GM18517 (cell line): ENCODE measurements at regions not wholly inside any gene's neighbourhood (a gene's known extent, or its start where the extent isn't known, plus 50 kb on each side); places are given as distances from the start of the nearest gene placed in this dataset.

Experiments
- ATAC-seq: cut with Tn5 transposase; IDR thresholded peaks from one replicate; pipeline ENCODE4 v1.9.1; 2021; ENCODE audit warnings: mild to moderate bottlenecking, moderate library complexity; ENCODE audit not compliant: unreplicated experiment

DNA sequence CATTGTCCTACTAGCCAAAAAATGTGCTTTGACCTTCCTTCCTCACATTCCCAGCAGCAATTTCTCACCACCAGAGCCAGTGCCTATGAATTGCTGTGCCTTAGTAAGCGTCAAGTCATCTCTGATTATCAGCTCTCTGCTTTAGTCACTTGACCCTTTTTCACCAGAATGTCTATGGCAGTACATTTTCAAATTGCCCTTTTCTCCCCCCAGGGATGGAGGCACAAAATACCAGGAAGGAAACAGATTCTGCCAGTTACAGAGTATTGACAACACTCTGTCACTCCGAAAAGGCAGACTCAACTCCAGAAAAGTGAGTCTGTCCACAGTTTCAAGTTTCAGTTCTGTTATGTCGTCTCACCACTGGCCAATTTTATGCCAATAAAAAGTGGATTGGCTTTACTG, 167.4 kb downstream of the TNFSF18 start:
- ATAC-seq, result peak; percentile 48

DNA sequence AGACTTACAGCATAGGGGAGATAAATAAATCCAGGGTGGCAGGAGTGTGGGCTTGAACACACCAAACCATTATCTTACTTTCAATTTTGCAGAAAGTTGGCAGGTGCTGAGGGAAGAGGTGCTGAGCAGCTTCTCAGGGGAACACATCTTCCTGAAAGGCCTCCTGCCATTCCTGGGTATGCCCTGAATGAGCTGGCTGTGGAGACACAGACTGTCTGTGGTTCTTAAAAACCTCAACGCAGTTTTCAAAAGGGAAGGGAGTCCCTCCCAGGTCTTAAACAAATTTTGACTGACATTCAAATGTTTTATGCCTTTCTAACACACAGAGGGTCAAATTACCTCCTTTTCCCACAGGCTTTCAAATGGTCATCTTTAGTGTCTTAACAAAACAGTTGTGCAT, 166.9 kb downstream of the TNFSF18 start:
- no peak for ATAC-seq

DNA sequence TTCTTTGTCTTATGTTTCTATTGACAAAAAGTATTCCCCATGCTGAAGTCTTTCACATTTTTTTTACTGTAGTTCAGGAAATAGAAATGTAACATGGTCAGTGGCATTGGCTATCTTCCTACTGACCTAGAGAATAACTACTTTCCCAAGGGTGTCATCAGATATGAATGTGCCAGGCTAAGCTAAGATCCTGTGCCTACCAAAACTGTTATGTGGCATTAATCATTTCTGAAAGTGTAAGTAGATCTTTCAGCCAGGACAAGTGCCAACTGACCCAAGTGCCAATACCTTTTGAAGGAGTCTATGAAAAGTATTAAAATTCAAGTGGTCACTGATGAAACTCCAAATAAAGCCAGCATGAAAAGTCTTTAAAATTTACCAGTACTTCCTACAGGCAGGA, 165.3 kb downstream of the TNFSF18 start:
- no peak for ATAC-seq

DNA sequence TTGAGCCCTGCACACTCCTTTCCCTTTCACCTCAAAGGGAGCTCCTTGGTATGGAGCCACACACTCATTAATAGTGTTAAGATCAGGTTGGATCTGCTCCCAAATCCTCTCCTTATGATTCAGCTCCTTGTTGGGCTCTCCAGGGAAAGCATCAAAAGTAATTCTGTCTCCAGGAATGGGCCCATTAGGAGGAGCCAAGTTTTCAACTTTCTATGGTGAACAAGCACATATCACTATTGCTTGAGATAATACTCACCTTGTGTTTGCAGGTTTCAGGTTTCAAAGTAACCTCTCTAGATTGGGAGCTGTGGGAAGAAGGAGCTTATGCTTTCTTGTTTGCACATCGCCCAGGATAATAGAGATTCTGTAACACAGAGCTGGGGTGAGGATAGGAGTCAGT, 164.8 kb downstream of the TNFSF18 start:
- ATAC-seq, result no peak

DNA sequence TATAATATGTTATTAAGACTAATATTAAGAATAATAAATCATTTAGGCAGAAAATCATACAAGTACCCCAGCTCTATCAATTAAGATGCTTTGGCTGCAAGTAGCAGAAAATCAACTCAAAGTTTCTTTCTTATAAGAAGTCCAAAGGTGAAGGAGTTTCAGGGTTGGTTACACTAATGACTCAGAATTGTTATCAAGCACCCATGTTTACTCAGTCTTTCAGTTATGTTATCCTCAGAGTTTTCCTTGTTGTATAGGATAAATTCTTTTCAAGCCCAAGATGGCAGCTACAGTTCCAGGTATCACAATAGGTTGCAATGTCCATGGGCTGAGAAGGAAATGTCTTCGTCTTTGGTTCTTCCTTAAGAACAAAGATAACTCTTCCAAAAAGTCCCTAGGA, 163.6 kb downstream of the TNFSF18 start:
- ATAC-seq, result no peak

DNA sequence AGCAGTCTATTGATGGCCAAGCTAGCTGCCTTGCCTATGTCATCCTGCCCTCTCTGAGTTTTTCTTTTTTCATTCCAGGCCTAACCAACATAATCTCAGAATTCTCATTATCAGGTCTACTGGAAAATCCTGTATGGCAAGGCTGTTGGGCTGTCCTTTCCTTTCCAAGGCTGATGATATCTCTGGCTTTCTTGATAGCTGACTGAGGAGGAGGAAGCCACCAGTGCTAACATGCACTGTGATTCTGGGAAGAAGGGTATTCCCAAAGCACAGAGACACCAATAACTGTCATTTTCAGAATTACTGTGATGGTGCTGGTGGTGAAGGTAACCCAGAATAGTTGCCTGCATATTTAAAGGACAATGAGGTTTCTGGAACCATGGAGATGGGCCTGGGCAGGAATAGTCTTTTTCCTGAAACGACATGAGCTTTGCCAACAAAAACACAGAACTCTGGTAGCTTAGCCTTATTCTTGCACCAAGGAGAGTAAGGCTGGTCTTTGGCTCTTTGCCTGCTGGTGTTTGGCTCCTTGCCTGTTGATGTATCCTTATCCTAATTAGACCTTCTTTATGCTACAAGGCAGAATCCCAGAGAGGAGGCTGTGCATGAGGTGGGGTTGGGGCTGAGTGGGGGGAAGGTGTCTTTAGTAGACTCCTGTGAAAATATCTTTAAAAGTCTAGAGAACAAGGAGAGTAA, 157.4 kb downstream of the TNFSF18 start:
- ATAC-seq, result no peak

DNA sequence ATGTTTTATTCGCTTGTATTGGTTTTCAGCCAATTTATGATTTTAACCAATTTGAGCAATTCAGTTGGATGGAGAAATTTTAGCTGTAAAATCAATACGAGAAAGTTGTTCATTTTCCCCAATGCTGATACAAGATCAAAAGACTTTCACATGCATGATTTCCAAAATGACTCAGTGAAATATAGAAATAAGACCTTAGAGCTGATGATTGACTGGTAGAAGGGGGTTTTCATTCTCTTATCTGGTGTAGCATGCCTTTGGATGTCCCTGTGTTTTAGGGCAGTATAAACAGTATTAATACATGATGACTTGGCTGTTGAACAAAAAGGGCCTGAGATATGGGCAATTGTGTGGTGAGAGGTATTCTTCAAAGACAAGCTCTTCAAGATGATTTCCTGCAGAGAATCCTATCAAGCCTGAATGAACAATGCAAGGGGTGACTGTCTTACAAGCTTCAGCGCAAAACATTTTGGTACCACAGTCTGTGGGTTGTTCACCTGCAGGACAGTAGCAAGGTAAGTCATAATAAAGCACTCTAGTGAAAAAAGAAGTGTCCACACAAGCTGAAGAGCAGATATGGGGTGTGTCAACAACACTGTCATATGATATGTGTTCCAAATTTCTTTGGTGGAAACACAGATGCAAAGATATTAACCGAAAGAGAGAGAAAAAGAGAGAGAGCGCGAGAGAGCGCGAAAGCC, 156.2 kb downstream of the TNFSF18 start:
- ATAC-seq, result peak; percentile 30

DNA sequence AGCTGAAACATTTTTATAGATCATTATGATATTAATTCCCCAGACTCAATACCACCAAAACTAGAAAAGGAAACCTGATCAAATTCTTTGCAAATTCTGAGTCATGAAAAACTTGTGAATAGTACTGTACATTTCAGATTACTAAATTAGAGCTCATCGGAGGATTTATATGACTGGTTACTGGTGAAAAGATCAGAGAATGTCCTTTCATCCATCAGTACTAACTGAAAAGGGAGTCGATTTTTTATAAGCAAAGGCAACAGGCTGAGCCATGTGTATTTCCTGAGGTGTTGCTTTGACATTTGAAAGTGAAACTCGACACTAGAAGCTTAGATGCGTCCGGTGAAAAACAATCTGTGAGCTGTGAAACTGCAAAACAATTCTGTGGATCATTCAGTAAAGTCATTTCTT, 155.7 kb downstream of the TNFSF18 start:
- ATAC-seq, result peak; percentile 74

DNA sequence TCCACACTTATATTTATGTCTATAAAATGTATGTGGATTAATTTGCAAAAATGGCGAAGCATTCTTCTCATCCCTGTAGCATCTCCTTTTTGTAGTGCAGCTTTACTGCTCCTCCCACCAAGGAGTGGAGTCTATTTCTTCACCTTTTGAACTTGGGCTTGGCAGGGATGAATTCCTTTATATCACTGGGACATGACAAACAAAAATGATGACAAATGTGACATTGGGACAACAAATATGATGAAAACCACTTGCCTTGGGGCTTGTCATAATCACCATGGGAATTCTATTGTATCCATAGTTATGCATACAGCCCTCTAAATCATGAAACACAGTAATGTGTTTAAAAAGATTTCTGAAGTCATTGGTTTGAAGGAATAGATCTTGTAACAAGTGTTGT, 155.0 kb downstream of the TNFSF18 start:
- no peak for ATAC-seq

DNA sequence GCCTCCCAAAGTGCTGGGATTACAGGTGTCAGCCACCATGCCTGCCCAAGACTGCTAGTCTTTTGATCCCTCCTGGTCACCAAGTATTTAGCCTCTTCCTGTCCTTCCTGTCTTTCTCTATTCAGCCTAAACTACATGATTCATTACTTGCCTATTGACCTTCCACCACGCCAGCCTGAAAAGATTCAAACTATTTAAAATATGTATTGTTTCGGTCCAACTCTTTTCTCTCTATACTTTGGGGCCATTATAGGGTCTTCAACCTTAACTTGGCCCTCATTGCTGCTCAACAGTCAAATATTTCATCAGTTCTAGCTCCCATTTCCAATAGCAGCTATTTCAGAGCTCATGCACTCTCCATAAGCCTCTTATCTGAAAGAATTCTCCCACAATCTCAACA, 153.0 kb downstream of the TNFSF18 start:
- no peak for ATAC-seq

DNA sequence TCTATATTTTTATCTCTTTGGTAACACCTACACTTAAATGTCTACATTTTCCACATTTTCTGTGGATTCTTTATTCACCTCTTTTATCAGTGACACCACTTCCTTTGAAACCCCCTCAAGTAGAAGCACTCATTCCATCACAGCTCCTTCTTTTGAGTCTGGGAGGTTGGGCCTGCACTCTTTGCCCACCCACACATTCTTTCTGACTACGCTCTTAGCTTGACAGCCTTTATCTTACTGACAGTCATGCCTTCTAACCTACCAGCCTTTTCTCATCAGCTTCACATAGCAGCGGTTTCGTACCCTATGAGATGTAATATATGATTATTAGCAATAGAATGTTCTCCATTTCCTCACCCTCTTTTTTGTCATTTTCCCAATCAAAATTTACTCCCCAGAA, 151.9 kb downstream of the TNFSF18 start:
- no peak for ATAC-seq

DNA sequence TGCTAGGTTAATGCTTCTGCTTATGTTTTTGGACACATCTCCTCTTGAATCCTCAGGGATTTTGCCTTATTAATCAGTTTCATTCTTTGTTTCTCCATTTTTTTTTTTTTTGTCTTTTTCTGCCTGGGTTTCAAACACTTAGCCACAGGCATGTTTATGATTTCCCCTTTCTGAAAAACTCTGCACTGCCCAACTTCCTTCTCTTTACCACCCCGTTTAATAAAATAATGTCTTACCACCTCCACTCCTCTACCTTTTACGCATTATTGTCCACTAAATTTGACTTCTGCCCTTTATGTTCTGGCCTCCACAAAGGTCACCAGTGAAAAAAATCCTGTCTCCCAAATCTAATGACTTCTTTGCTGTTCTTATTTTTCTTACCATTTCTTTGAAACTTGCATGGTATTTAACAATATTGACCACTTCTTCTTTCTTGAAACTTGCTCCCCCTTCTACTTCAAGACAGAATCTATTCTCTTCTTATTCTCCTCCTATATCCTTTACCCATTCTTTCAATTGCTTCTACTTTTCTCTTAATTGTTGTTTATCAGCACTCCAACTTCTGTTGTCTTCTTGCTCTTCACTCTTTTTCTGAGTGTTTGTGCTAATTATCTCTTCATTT, 150.3 kb downstream of the TNFSF18 start:
- no peak for ATAC-seq

DNA sequence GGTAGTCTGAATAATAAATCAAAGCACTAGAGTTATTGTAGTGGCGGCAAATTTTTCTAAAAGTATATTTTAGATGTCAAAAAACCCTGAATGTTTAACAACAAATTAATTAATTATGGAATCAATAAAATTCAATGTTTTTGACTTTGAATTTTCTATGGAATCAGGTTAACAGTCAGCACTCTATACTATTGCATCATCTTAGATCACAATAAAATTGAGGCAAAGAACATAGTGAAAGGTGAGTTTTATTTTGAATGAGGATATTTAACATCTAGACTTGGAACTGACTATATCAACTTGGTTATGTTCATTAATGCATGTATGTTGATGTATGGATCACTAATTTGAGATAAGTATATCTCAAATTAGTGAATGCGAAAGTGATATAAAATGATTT, 148.5 kb downstream of the TNFSF18 start:
- no peak for ATAC-seq

DNA sequence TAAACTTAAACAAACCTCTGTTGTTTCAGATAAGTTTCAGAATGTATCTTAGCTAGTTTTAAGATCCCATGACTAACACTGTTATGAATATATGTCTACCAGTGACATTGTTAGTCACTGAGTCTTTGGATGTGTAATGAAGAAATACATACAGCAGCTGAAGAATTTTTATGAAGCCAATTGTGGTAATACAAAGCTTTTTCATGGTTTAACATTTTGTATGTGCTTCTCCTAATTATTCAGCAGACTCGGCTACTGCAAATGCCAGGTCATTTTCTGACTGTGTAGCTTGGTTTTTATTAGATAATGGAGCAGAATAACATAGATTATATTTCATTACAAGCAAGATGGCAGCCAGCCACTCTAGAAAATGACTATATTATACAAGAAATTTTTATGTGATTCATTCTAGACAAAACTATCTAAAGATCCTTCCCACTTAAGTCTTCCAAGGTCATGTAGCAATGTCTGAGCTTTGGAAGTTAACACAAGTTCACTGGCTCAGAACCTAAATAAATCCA, 147.8 kb downstream of the TNFSF18 start:
- no peak for ATAC-seq

DNA sequence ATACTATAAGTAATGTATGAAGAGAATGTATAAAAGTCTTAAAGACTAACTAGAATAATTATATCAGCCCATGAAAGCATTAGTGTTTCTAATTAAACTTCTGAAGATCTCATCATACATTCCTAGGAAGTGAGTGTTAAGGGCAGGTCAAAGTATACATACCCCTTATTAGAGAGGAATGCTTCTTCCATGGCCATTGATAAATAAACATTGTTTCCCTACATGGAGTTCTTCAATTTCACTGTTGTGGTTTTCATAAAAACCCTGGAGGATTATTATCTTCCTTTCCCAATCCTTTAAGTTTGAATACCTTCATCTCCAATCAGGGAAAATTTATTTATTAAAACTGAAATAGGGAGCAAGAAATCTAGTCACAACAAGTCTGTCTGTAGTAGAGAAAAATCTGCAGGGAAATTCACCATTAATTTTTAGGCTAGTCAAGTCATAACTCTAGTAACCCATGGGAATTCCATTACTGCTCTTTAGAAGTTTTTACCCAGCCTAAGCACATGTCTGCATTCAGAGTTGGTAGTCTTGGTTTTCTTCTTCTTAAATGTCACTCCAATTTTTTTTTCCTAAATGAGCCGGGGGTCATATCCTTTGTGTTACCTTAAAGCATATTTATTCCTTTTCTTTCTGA, 147.0 kb downstream of the TNFSF18 start:
- ATAC-seq, result no peak

DNA sequence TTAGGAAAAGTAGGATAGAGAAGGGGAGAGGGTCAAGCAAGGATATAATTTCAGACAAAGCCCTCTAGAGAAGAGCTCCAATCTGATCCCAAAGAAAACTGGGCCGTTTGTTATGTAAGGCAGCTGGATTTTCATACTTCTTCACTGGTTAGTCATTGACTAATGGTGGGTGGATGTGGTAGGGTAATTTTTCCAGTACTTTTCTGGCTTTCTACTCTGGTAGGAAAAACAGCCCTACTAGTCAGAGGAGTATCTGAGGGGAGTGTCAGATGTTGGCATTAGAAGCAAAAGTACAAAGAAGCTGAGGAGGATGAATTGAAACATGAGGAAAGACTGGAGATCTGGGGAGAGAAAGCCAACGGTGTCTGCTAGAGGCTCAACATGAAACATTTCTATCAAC, 145.3 kb downstream of the TNFSF18 start:
- ATAC-seq, result no peak

DNA sequence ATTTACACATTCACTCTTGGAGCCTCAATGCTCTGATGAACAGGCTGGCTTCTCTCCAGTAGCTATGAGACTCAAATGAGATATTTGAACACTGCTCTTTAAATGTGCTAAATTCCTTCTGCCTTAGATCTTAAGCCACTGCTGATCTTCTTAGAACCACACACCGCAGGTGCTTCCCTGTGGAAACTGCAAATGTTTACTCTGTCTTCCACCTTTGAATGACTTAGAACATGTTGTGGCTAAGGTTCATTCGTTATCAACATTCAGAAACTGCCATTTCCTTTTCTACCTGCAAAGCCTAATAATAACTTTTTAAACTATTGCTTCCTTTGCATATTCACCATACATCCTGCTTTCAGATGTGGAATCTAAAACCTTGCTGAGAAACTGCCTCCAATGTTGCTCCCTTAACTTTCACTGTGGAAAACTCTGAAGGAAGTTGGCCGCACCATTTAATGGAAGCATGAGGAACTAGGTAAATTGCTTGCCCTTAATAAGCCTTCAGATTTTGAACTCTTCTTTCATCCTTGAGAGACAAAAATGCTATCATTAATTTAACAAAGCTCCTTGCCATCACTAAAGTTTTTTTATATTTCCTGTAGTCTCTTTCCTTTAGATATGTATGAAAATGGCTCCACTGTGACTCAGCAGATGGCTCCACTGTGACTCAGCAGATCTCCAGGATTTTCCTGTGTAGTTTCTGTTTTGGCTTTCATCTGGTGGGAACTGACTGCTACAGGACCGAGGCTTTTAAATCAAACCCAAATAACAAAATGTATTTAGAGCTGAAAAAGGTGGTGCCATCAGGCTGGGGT, 143.8 kb downstream of the TNFSF18 start:
- no peak for ATAC-seq

DNA sequence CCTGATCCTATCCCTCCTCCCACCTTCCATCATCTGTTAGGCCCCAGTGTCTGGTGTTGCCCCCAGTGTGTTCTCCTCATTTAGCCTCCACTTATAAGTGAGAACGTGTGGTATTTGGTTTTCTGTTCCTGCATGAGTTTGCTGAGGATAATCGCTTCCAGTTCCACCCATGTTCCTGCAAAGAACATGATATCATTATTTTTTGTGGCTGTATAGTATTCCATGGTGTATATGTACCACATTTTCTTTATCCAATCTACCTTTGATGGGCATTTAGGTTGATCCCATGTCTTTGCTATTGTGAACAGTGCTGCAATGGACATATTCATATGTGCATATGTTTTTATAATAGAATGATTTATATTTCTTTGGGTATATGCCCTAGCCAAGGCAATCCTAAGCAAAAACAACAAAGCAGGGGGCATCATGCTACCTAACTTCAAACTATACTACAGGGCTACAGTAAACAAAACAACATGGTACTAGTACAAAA, 142.9 kb downstream of the TNFSF18 start:
- no peak for ATAC-seq

DNA sequence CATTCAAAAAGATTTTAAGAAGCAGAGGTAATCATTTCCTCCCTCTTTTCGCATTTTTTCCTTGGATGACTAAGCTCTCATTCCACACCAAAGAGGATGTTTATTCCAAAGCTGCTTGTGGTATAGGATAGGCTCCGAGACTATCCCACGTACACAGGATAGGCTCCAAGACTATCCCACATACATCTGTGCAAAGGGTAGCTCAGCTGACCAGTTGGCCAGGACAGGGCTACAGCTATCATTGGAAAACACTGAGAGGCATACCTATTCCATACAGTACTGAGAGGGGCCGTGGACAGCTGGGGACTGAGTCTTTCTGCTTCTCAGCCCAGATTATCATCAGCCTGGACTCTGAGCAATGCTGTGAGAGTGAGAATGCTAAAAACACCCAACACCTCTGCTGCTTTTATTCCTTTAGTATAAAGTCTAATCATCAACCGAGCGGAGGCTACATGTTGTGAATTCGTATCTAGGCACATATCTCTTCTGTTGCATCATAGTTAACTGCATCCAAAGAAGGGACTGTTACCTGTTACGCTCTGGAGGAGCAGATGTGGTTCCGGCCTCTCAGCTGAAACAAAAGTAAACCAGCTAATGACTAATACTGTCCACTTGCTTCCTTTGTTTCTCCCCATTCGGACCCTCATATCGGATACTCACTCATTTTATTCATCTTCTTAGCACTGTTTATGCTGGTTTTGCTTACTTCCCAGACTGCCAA, 141.0 kb downstream of the TNFSF18 start:
- ATAC-seq, result no peak

DNA sequence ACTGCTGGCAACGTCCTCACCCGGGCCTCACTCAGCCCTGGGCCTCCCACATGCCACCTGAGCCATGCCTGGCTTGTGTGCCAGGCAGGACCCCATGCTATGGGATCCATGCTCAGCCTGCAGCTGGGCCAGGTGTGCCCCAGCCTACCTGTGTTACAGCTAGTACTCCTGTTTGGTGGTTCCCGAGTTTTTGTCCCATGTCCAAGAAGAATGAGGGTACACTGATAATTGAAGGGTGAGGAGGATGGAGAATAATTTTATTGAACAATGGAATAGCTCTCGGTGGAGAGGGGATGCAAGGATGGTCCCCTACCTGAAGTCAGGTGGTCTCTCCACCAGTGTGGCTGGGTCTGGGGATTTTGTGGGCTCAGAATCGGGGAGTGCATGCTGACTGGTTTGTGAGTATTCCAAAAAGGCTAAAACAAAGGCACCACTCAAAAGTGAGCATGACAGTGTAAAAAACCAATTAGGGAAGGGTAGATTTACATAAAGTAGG, 137.9 kb downstream of the TNFSF18 start:
- ATAC-seq, result no peak
